ENCODE measurements at regions not wholly inside any gene's neighbourhood (a gene's known extent, or its start where the extent isn't known, plus 50 kb on each side); places are given as distances from the start of the nearest gene placed in this dataset.

- Histone ChIP-seq H3K27me3 (no peaks in the 10 kb centered on the region), H3K4me3 (no peak overlapping the region), H3K9me3 (no peaks in the 10 kb centered on the region), H3K4me1 (no peaks in the 10 kb centered on the region), H3K27ac (no peak overlapping the region), H3K36me3 (no peaks in the 10 kb centered on the region)
- ATAC-seq = no peak
- intact Hi-C loops (cut with DNase I) = no loop called here
- TF ChIP-seq CTCF (IDR thresholded peaks at IDR 0.05) = no peak
- no peak for DNase-seq
These were observed 50.2 kb upstream of the VGLL3 start for GRCh38 chr3:87041191-87041590.
